Ascending aorta (tissue), 2 donors: ENCODE measurements at regions not wholly inside any gene's neighbourhood (a gene's known extent, or its start where the extent isn't known, plus 50 kb on each side); places are given as distances from the start of the nearest gene placed in this dataset.

Source experiments
- DNase-seq, 2 donors: peaks; one replicate each; pipeline ENCODE4 v3.0.0-alpha.2; 2019; ENCODE audit warnings: low spot score in 2 of 2
- H3K27ac ChIP-seq, 2 donors: fragments of 200-600 bp; sonication (generic); one replicate each; pipeline ENCODE4 v1.5.1; 2016 to 2017; ENCODE audit warnings: mild to moderate bottlenecking in 1 of 2
- H3K27me3 ChIP-seq: fragments of 200-600 bp; sonication (generic); one replicate; pipeline ENCODE4 v1.5.1; 2017
- H3K36me3 ChIP-seq, 2 donors: fragments of 200-600 bp; sonication (generic); one replicate each; pipeline ENCODE4 v1.5.1; 2016
- H3K4me1 ChIP-seq, 2 donors: fragments of 200-600 bp; sonication (generic); one replicate each; pipeline ENCODE4 v1.5.1; 2016 to 2017; ENCODE audit warnings: mild to moderate bottlenecking in 1 of 2
- H3K4me3 ChIP-seq, 2 donors: fragments of 200-600 bp; sonication (generic); one replicate each; pipeline ENCODE4 v1.5.1; 2016 to 2017; ENCODE audit warnings: mild to moderate bottlenecking in 1 of 2
- H3K9me3 ChIP-seq, 2 donors: fragments of 200-600 bp; sonication (generic); one replicate each; pipeline ENCODE4 v1.5.1; 2016
- intact Hi-C: fragments of 100-400 bp; cut with DNase I; formaldehyde crosslinking; loops from one replicate; pipeline ENCODE4 v1.15.1; 2023
- TF ChIP-seq, protein P1 (sequence below), 3 experiments: fragments of 200-600 bp in 2 of 3; fragments of 450-650 bp in 1 of 3; sonication (generic) in 2 of 3; IDR thresholded peaks; one replicate each; pipeline ENCODE4 v1.5.1; 2016 to 2019; ENCODE audit warnings: antibody characterized with exemption in 3 of 3, mild to moderate bottlenecking in 1 of 3, moderate library complexity in 1 of 3

DNA sequence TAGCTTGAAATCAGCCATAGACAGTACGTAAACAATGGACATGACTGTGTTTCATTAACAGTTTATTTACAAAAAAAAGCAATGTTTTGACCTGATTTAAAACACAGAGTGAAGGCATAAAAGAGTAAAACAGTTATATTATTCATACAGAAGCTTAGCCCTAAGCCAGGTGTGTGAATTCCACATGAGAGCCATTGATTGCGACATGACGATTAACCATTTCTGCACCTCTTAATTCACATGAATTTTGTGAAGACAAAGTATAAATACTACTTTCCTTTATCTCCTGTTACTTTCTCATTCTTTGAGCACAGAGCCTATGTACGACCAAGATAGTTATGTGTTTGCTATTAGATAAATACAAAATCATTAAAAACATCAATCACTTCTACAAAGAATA is 55.0 kb upstream of the MAGEB18 start:
- intact Hi-C loops = no loop called here
- H3K27me3 ChIP-seq = no peaks in the 10 kb centered on the region
- H3K4me3 ChIP-seq = no peak overlapping the region
- no peaks in the 10 kb centered on the region for H3K9me3 ChIP-seq
- H3K27ac ChIP-seq = no peak overlapping the region
- no peak for DNase-seq
- no peaks in the 10 kb centered on the region for H3K4me1 ChIP-seq
- TF ChIP-seq, protein P1, sequence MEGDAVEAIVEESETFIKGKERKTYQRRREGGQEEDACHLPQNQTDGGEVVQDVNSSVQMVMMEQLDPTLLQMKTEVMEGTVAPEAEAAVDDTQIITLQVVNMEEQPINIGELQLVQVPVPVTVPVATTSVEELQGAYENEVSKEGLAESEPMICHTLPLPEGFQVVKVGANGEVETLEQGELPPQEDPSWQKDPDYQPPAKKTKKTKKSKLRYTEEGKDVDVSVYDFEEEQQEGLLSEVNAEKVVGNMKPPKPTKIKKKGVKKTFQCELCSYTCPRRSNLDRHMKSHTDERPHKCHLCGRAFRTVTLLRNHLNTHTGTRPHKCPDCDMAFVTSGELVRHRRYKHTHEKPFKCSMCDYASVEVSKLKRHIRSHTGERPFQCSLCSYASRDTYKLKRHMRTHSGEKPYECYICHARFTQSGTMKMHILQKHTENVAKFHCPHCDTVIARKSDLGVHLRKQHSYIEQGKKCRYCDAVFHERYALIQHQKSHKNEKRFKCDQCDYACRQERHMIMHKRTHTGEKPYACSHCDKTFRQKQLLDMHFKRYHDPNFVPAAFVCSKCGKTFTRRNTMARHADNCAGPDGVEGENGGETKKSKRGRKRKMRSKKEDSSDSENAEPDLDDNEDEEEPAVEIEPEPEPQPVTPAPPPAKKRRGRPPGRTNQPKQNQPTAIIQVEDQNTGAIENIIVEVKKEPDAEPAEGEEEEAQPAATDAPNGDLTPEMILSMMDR (IDR thresholded peaks at IDR 0.05) = no peak
- H3K36me3 ChIP-seq = no peaks in the 10 kb centered on the region
